Testis (tissue), 2 donors: ENCODE measurements at regions not wholly inside any gene's neighbourhood (a gene's known extent, or its start where the extent isn't known, plus 50 kb on each side); places are given as distances from the start of the nearest gene placed in this dataset.

Source experiments
- CTCF ChIP-seq, 3 experiments: fragments of 450-650 bp in 2 of 3; fragments of 200-600 bp in 1 of 3; sonication (generic) in 1 of 3; IDR thresholded peaks; one replicate each; pipeline ENCODE4 v1.5.1; 2016 to 2019; ENCODE audit warnings: antibody characterized with exemption in 3 of 3, mild to moderate bottlenecking in 2 of 3, moderate library complexity in 1 of 3
- POLR2A ChIP-seq: fragments of 450-650 bp; IDR thresholded peaks from one replicate; pipeline ENCODE4 v1.6.1; 2017; ENCODE audit warnings: antibody characterized with exemption, mild to moderate bottlenecking, moderate library complexity

GRCh38 chr13:74204602-74205312 is 70.6 kb upstream of the KLF12 start:
- TF ChIP-seq CTCF (IDR thresholded peaks at IDR 0.05) (no peak), POLR2A (no peak)
